HG03064 (cell line): ENCODE measurements at regions not wholly inside any gene's neighbourhood (a gene's known extent, or its start where the extent isn't known, plus 50 kb on each side); places are given as distances from the start of the nearest gene placed in this dataset.

Source experiments
- ATAC-seq: cut with Tn5 transposase; IDR thresholded peaks from one replicate; pipeline ENCODE4 v1.9.1; 2021; ENCODE audit warnings: low read depth; ENCODE audit not compliant: unreplicated experiment

DNA sequence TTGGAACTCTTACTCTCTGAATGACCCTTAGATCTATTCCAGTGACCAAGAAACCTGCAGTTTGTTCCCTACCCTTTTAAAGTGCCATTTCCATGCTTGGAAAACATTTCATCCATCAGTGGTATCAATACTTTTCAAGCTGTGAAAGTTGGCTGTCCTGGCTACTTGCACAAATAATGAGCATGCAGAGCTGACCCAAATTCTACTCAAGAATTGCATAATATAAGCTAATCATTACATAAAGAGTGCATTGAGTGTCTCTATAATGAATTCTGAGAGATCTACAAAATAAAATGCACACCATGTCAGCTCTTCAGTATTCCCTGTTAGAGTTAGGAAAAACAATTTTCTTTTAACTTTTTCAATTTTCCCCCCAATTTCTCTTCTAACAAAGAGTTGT, 181.3 kb upstream of the HS3ST5 start:
- no peak for ATAC-seq

DNA sequence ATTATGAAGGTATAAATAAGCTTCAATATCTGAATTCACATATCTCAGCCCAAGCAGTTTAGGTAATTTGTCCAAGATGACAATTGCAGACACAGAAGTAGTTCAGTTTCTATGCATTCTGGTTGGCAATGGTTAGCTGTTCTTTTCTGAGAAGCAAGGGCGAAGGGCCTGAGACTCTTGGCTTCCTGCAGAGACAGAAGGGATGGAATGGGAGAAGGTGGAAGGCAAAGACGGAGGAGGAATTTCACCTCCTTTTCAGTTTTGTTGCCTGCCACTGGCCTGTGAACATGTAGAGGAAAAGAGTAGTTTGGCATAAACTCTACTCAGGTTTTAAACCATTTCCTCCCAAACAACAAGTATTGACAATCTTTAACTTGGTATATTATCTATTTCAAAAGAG, 180.7 kb upstream of the HS3ST5 start:
- ATAC-seq, result no peak

DNA sequence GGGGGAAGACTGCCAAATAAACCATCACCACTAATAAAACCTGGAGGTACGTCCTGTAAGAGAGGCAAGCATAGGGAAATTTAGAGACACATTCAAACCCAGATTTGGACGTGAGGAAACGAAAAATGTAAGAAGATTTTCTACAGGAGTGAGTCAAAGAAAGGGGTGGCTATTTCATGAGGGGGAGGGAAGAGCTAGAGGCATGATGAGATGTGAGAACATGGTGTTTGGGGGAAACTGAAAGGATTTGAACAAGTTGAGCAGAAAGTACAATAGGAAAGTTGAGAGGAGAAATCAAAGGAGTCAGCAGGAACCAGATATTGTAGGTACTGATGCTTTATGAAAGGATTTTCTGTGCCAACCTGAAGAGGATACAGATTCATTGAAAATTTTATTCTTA, 179.1 kb upstream of the HS3ST5 start:
- no peak for ATAC-seq

DNA sequence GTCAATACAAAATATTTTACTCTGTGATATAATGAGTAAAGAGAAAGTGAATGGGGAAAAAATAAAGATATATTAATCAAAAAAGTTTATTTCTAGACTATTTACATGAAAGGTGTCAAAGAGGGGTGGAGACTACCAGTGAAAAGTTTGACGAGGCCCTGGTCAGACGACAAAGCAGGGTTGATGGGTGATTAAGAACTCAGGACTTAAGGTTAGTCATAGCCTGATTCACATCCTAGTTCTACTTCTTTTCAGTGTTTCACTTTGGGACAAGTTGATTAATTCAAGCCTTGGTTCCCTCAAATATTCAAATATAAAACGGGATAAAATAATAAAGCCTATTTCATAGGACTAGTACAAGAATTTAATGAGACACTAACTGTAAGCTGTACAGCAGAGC, 178.2 kb upstream of the HS3ST5 start:
- no peak for ATAC-seq

DNA sequence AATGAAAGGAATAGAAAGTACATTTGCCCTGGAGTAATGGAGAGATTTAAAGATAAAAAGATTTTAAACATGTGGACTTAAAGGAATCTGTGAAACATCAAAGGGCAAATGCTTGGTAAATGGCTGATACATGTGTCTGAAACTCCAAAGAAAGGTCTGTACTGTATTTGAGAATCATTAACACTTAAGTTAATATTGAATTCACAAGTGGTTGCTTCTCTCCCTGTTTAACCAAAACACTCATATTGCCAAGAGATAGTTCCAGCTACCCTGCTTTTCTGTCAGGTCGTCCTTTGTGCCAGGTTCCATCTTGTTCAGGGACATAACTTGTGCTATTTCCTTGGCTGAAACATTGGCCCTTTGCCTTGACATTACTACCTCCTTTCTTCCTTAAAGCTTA, 171.3 kb upstream of the HS3ST5 start:
- no peak for ATAC-seq

DNA sequence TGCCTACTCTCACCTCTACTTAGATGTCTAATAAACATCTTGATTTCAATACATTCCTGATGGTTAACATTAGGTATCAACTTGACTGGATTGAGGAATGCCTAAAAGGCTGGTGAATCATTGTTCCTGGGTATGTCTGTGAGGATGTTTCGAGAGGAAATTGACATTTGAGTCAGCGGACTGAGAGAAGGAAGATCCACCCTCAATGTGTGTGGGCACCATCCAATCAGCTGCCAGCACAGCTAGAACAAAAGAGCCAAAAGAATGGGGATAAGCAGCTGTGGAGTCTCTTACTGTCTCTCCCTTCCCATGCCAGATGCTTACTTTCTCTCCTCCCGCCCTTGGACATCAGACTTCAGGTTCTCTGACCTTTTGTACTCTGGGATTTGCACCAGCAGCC, 128.6 kb upstream of the HS3ST5 start:
- ATAC-seq, result no peak

DNA sequence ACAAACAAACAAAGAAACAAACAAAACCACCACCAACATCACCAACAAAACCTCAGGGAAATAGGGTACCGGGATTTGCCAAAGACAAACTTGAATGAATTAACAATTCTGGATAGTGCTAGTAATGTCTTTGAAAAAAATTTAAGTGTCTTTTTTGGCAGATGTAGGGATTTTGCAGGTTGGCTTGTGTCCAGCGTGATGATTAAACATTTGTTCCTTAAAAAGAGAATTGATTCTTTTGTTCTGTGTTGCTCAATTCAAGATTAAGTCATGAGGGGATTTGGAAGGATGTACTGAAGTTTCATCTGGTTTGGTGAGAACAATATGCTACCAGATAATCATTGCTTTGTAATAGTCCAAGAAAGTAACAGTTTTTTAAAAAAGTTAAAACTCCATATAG, 125.1 kb upstream of the HS3ST5 start:
- no peak for ATAC-seq

DNA sequence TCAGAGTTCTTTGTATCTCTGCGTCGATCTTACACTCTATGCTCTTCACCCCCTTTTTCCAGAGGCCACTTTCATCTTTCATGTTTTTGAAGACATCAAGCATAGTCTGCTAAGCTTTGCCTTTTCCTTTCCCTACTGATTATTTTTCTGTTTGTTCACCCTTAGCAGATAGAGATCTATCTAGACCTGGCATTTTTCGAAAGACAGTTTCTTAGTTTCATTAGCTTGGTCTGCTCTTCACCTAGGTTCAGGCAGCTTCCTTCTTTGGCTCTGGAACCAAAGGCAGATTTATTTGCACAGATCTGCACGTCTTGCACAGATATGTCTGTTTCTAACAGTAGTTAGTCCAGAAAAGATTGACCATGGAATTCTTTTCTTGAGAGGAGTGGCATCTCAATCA, 122.7 kb upstream of the HS3ST5 start:
- ATAC-seq, result no peak

DNA sequence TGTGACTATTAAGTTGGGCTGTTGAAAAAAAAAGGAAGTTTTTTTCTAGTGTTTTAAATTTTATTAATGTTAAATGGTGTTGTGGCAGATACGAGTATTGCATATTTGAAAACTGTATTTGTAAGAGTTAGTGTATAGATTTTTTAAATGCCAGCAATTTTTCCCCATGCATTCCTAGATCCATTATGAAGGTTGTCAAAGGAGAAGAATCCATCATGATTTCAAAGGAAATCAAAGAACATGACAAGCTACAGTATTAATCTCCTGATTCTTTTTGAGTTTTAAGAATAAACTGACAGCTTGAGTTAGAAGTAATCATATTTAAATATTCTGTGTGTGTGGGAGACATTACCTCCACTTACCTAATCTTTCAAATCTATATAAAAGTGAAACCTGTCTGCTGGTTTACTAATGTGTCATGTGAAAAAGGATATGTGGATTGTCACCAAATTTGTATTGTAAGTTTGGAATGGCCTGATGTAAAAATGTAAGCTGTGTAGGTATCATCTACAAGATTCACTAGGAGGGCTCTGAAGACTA, 111.0 kb upstream of the HS3ST5 start:
- ATAC-seq, result no peak

DNA sequence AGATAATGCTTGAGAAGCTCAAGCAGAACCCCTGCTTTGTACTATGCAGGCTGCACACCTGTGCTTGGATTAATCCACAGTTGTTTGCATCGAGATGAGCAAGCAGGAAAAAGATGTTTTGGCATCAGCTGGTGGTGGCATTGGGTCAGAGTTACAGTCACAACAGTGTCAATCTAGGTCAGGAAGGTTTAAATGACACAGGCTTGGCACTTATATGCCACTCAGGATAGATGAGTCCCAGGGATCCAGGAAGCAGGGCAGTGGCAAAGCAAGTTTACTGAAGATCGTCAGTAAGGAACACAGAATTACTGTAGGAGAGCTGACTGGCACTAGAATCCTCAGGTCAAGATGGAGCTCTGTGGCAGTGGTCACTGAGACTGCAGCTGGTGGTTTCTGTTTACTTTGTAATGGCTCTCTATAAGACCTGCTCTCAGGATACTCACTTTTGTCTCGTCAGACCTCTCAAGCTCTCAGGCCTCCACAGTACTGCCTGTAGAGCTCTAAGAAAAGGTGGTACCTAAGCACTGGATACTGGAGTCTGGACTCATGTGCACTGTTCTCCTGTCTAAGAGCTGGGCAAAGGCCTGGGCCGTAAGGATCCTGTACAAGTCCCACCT, 110.1 kb upstream of the HS3ST5 start:
- ATAC-seq, result no peak

DNA sequence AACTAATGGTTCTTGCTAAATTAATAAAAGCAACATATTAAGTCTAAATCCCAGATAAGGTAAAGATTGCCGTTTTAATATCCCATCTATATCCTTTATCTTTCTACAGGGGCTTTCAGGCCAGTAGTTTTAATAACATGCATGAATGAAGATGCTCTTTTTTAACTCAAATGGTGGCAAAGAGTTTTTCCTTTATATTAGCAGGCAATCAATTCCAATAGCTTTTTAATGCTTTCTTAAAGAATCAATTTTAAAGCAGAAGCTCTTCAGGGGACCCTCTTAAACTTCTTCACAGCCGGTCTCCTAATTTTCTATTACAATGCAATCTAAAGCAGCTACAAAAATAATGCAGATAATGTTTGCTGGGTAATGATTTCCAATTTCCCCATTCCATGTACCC, 107.8 kb upstream of the HS3ST5 start:
- ATAC-seq, result no peak

DNA sequence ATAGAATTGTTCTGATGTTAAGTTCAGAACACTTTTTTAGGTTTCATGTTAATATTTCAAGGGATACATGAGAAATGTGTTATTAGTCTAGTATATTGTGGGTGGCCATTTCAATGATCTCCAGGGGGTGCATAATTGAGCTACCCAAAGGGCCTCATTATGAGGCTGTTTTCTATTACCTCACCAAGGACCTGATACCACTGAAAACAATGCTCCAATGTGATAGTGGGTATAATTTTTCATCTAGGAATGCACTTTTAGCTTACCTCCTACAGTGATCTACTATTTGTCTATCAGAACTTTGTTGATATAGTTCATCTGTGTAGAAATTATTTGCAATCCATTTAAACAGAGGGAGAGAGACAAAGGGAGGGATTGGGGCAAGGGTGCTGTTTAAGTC, 106.8 kb upstream of the HS3ST5 start:
- no peak for ATAC-seq

DNA sequence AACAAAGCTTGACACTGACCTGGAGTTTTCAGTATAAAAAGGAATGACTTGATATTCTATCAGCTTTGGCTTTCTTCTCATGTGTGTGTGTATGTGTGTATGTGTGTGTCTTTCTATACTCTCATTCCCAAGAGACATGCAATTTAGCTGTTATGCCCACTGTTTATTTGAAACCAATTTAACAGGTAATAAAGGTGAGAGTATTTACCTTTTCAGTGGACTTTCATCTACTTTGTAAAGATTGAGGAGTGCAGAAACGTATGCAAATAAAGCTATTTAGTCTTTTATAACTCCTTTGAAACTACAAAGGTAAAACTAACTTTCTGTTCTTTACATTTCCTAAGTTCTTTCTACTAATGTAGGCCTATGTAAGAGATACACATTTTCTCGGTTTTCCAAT, 103.5 kb upstream of the HS3ST5 start:
- no peak for ATAC-seq

DNA sequence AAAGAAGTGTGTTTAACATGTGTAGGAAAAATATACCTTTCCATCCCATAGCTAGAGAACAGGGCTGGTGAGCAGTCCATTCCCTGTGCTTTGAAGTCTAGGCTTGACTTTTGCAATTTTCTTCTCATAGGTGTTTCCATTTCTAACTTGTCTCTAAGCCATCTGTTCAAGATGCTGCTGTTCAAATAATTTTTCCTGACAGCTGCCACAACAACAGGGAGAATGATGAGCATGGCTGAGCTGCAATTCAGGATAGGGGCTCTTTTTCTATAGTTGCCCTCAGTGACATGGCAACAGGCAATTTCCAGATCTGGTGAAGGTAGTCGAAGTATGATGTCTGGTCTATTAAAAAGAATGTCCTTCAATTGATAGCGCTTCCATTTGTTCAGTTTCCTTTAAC, 103.0 kb upstream of the HS3ST5 start:
- no peak for ATAC-seq

DNA sequence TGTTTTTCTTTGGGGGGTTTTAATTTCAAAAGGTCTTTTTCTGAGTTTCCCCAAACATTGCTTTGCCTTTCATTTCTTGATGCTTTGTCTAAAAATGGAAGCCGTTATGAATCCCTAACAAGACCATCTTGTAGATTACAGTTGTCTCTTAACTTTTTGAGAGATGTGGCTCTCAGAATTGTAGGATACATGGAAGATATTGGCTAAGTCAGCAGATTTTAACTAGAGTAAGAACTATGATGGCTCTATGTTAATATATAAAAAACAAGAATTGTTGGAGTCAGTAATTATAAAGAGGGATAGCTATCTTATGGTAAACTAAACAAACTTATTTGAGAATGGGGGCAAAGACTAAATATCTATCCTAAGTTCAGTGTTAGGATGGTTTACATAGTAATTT, 96.6 kb upstream of the HS3ST5 start:
- ATAC-seq, result no peak

DNA sequence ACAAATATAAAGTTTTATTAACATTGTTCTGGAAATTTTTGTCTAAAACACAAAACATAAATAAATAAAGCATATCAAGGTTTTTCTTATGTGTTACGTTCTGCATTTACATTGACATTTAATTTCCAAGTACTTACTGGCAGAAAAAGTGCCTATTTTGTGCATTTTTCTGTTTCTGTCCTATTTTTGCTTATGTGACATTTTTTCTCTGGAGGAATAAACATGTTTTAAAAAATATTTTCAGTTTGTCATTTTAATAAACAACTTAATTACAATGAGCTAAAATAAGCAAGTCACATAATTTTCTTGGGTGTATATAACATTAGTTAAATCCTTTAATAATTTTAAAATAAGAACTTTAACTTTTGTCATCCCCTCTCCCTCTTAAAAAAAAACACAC, 94.4 kb upstream of the HS3ST5 start:
- ATAC-seq, result no peak

DNA sequence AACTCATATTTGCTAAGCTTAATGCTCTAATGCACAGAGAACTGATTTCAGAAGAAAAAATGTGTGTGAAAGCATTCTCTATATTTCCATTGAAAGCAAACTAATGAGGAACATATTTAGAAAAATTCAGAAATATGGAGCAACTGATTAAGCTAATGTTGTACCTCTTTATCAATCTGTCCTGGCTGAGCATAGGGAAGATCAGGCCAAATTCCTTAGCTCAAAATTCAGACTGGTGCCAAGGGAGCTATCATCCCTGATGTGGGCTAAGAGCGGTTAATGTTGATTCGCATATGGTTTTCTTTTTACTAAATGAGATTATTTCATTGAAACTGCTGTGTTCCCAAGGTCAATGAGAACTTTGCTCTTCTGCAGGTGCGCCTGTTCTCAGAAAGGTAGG, 93.9 kb upstream of the HS3ST5 start:
- no peak for ATAC-seq

DNA sequence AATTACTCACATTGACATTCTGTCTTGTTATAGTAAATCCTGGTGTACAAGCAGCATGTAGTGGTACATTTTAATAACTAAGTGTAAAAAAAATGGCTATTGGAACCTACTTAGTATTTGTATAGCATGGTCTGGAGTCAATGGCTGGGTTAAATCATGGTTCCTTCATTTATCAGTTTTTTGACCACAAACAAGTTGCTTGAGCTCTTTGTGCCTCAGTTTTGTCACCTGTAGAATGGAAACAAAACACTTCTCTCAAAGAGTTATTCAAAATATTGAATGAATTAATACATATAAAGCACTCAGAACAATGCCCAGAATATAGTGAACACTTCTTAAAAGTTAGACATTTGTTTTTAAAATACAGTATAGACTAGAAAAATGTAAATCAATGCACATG, 93.2 kb upstream of the HS3ST5 start:
- no peak for ATAC-seq

DNA sequence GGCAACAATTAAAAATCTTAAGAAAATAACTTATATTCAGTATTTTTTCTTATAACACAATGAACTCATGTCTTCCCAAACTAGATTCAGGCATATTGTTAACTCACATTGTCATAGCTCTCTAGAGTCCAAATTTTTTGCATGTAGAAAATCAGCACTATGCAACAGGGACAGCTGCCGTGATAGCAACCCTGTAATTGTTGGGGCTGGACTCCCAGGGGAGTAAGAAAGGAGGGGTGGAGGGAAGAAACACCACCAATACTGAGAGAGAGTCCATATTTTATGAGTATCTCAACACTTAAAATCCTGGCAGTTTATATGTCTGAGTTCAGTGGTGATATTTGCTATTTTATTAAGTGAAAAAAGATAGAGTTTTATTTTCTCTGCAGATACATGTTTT, 89.6 kb upstream of the HS3ST5 start:
- ATAC-seq, result no peak

DNA sequence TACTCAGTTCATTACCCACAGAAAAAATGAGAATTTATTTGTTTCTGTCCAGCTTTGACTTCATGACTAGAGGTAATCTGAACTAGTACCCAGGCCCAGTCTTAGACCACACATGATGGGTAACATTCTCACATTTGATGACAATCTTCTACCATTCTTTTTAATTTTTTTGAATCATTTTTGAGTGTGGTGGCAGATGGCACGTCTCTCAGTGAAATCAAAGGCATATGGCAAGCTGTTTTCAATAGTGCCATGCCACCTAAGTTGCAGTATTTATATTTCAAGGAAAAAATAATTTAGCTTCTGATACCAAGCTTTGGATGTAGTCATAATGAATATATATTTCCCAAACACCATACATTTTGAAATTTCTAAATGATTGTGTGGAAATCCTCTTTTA, 88.8 kb upstream of the HS3ST5 start:
- no peak for ATAC-seq

DNA sequence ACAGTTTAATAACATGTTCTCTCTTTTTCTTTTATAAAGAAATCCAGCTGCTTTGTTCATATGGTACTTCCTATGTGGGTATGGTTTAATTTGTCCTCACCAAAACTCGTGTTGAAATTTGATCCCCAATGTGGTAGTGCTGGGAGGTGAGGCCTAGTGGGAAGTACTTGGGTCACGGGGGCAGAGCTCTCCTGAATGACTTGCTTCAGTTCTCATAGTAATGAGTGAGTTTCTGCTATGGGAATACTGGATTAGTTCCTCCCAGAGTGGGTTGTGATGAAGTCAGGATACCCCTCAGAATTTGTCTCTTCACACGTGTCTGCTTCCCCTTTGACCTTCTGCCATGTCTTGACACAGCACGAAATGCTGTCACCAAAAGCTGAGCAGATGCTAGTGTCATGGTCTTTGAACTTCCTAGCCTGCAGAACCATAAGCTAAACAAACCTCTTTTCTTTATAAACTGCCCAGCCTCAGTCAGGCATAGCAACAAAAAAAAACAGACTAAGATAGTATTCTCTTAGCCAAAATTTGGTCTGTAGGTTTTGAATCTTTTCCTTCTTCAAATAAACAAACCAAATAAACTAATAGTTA, 87.8 kb upstream of the HS3ST5 start:
- no peak for ATAC-seq

DNA sequence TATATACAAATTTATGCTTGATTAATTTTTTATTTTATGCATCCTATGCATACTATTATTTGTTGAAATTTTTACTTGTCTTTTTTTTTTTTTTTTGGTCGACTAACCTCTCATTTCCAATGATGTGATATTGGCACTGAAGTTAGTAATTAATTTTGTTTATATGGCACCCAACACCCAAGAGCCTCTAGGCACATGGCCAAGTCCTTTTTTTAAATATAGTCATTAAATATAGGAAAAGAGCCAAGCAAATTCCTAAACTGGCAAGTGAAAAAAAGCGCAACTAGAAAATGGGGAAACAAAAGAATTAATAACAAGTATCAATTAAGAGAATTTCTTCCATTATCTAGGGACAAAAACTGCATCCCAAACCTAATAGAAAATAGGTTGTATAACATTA, 85.5 kb upstream of the HS3ST5 start:
- ATAC-seq, result no peak

DNA sequence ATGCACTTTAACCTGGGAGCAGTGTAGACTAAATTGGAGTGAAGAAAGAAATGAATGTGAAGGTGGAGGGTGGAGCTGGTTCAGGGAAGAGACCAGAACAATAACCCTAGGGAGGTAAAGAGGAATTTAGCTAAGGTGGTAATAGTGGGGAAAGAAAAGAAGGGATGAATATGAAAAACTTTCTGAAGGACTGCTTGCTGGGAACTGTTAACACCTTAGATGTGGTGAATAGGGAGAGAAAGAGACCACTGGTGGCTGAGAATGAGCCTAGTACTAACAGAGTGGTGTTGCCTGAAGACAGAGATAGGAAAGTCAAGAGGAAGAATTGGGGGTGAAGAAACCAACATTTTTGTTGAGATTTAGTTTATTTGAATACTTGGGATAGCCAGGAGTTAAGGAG, 78.4 kb upstream of the HS3ST5 start:
- no peak for ATAC-seq
